Fibroblast of skin of abdomen (primary cell): ENCODE measurements at regions not wholly inside any gene's neighbourhood (a gene's known extent, or its start where the extent isn't known, plus 50 kb on each side); places are given as distances from the start of the nearest gene placed in this dataset.
"Not testable (repeated sequence)": the region's sequence is repeated elsewhere in the genome, so short reads cannot be mapped to it uniquely, and the experiment has no call there.

Source experiments
- DNase-seq: peaks from one replicate; pipeline ENCODE4 v3.0.0-alpha.2; 2013

DNA sequence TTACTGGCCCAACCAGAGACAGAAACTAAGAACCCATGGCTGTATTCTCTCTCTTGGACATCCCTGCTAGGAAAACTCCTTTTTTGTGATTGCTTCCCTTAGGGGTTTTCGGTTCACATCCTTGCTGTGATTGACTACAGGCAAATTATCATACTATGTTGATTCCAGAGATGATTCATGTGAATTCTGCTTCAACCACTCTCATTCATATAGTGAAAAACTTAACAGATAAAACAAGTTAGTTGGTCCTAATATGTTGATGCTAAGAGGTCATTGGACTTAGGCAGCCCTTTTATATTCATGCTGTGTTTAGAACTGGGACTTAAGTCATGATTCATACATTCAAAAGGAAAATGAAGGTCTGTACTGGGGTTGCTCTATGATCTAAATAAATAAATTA is 76.9 kb upstream of the CCN2 start:
- no peak for DNase-seq

DNA sequence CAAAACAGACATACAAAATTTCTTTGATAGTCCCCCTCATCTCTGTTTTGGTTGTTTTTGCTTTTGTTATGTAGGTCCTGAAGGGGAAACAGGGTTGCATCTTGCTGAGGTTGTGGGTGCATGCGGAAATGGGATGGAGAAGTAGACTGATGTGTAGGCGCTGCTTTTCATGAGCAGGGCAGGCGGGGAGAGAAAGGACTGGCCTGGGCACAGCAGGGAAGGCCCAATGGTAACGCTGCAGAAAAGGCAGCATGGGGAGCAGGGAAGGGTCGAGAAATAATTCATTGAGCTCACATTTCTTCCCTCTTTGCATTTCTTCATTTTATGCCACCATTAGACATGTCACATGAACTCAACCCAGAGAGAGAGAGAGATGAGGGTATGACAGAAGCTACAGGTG is 74.3 kb upstream of the CCN2 start:
- no peak for DNase-seq

DNA sequence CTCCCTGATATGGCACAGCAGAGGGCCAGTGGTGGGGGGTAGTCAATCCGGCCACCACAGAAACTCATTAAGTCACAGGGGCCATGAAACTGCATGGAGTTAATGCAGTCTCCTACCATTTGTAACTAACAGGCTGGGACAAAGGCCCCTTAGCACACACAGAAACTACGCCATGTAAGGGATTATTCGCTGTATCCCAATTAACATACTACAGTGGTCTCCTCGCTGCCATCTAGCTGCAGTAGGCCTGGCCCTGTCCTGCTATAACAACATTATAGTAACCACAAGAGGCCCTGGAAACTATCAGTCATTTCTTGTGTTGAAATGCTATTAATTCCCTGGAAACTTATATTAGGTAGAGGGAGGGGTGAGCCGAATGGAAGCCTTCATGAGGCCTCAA is 72.3 kb upstream of the CCN2 start:
- DNase-seq, result peak; percentile 10

DNA sequence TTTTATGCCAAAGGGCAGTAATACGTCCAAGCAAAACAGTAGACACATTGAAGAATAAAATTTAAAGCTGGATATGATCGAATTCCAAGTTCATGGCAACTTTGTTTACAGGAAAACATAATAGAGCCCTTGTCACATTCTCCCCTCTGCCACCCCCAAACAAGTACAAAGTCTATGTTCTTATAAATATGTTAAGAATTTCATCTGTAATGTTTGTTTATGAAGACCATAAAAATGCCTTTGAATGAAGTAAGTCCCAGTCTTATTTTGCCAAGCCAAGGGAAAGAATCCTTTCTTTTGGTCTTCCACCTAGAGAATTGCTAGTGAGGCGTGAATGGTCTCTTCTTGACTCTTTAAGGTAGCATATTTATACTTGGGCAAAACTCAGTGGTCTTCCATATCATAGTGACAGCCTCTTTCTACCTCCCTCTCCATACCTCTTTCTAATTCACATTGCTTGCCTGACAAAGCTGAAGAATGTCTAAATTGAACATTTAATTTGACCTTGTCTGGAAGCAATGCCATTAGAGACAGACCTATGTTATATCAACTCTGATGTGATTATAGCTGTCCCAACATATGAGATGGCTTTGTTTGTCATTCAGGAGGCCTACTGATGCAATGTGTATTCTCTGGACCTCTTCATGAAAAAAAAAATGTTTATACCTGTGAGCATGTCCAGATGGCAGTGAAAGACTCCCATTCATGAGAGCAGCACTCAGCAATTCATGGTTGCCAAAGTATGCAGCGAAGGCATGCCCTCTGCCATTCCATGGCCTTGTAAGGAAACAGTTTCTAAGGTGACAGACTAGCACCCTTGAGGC is 70.6 kb upstream of the CCN2 start:
- DNase-seq, result peak; percentile 13

DNA sequence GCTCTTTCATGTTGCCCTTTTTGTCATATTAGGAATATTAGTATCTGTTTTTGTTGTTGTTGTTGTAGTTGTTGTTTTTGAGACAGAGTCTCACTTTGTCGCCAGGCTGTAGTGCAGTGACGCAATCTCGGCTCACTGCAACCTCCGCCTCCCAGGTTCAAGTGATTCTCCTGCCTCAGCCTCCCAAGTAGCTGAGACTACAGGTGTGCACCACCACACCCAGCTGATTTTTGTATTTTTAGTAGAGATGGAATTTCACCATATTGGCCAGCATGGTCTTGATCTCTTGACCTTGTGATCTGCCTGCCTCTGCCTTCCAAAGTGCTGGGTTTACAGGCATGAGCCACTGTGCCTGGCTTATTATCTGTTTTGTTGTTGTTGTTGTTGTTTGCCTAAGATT is 69.7 kb upstream of the CCN2 start:
- not testable (repeated sequence) for DNase-seq

DNA sequence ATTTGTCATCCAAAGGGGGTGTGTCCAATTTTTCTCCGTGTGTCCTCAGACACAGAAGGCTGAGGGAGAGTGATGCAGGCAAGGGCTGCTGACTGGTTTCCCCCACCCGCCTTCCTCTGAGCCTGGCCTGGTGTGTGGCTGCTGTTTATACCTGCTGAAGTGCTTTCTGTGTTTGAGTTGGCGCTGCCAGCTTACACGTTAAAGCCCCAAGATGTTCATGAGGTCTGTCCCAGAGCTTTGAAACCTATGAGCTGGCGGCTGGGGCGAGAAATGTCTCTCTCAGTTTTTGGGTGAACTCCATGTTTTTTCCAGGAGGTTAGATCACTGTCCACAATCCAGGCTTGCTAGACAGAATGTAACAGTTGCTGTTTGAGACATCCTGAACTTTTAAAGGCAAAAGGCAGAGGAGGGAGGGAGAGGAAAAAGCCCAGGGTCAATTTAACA is 69.0 kb upstream of the CCN2 start:
- DNase-seq, result peak; percentile 5

DNA sequence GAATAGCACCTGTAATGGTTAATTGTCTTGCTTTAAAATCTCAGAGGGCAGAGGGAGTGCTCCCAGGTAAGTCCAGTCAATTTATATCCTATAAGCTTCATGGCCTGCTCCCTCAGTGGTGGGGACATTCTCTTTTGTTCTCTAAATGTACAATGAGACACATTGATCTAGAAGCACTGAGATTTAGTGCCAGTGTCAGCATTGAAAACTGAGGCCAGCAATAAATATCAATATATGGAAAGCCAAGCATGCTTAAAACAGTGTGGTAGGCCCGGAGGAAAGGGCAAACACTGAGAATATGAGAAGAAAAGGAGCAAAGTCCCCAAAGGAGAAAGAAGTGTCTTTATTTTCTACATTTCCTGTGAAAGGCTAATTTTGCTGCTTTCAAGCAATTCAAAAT is 68.4 kb upstream of the CCN2 start:
- DNase-seq, result no peak

DNA sequence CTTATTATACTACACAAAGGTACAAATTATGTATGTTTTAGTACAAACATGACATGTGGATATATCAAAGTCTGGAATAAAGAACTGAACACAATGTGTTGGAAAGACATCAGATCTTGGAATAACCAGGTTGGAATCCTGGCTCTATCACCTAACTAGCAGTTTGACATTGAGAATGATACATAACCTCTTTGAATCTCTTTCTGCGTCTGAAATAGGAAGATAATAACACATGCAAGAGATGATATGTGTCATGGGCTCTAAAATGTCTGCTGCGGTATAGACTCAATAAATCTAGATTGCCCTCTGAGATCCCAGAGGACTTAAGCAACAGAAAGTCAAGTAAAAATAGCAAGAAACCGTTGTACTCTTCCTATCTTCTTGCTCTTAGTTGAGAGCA is 66.8 kb upstream of the CCN2 start:
- peak; percentile 12 for DNase-seq

DNA sequence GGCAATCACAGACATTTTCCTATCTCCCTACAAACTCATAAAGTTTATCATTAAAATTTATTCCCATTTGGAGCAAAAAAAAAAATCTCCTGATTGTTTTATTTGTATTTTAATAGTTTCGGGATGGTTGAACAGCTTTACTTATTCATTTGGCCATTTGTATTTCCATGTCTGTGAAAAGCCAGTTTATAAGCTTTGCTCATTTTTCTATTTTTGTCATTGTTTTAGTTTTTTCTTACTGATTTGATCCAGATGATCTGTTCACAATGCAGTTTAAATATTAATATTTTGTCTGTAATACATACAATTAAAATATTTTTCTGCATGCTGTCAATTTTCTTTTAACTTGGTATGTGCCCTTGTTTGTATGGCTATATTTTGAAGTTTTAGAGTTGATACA is 65.2 kb upstream of the CCN2 start:
- DNase-seq, result no peak

DNA sequence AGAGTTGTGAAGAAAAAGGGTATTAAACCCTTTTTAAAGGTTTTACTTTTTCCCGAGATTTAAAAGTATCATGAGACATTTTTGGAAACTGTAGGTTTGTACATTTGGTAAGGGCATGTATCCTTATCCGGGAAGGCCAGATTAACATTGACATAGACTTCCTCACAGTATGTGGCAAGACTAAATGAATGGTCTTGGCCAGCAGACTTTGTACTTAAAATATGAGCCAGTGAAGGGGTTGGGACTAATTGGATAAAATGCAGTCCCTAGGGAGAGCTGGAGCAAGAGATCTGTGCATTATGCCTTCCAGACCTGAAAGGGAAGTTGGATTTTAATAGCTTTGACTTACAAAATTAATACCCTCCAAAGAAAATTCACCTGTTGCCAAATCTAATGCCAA is 60.4 kb upstream of the CCN2 start:
- DNase-seq, result peak; percentile 27

DNA sequence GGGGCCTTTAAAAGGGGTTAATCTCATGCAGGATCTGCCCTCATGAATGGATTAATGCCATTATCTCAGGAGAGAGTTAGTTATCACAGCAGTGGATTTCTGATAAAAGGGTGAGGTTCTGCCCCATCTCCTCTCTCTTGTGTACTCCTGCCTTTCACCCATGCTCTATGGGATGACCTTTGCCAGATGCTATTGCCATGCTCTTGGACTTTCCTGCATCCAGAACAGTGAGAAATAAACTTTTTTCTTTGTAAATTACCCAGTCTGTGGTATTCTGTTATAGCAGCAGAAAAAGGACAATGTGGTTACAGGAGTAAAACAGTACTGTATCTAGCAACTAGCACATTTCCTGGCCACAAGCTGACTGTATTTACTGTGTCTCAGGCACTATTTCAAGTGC is 58.0 kb upstream of the CCN2 start:
- DNase-seq, result no peak

DNA sequence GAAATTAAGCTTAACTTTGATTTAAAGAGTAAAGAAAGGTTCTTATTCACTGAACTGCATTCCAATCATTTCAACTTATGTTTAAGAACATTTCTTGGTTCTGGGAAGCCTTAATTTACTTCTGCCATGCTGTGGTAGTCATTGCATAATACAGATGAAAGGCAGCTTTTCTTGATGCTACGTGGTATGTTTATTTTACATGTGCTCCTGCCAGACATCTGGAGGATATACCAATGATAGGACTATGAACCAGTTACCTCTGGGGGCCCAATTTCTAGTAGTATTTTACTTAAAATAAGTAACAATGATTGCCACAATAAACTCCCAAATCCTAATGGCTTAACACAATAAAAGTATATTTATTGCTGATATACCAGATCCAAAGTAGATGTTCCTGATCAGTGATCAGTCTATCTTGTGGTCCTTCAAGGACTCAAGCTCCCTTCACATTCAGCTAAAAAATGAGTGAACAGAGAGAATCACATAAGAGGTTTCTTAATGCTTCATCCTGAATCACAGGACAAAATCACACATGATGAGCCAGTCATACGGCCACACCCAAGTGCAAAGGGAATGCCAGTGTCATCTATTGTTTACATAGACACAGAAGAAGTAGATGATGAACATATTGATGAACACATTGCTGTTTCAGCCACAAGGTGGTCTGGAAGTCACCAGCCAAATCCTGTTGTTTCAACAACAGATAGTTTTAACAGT is 56.5 kb upstream of the CCN2 start:
- peak; percentile 73 for DNase-seq

DNA sequence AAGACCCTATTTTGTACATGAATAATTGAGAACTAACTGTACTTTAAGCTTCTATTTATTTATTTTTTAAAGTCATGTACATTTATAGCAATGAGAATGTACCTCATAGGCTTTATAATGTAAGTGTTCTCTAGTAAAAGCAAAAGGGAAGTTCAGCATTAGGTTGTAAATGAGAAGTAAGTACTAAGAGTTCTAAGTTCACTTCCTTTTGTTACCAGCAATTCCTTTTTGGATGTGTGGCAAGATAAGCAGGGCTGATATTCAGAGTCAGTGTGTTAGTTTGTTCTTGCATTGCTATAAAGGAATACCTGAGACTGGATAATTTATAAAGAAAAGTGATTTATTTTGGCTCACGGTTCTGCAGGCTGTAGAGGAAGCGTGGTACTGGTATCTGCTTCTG is 54.0 kb upstream of the CCN2 start:
- DNase-seq, result no peak

DNA sequence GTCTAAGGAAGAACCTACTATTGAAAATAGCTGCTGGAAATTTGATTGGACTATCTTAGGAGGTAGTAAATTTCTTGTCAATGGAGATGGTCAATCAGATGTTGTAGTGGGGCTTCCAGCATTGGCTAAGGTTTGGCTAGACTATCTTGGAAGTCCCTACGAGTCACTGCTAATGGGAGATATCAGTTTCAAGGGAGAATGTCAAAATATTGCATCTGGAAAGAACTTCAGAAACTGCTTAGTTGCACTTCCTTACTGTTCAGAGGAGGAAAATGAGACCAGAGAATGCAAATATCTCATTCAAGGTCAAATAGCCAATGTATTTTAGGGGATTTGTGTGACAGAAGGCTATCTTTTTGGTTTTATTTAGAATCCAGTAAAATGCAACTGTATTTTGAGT is 53.5 kb upstream of the CCN2 start:
- no peak for DNase-seq

DNA sequence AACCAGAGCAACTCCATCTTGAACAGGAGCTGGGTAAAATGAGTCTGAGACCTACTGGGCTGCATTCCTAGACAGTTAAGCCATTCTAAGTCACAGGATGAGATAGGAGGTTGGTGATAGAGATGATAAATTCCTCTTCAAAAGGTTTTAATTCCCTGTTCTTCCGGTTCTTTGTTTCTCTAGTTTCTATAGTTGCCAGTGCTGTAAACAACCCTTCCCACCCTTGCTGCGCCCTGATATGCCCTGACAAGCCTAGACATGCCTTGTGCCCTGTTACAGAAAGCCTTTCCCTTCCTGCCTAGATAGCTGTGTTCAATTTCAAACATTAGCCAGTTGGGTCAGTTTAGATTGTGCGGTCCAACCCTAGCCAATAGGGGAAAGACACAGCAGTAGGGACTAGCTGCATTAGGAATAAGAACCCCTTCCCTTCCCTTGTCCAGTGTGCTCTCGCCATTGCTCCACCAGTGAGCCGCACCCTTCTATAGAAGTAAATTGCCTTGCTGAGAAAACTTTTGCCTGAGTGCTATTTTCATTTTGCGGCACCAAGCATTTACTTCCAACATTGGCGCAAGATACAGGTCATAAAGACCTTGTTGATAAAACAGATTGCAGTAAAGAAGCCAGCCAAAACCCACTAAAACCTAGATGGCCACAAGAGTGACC is 52.5 kb upstream of the CCN2 start:
- no peak for DNase-seq
